Brain microvascular endothelial cell (primary cell): ENCODE measurements at regions not wholly inside any gene's neighbourhood (a gene's known extent, or its start where the extent isn't known, plus 50 kb on each side); places are given as distances from the start of the nearest gene placed in this dataset.

Experiments used
- DNase-seq: peaks from one replicate; pipeline ENCODE4 v3.0.0-alpha.2; 2020
- H3K27ac ChIP-seq: fragments of 250-450 bp; sonication (Bioruptor Pico); 2 replicates; pipeline ENCODE4 v1.5.1; 2020; ENCODE audit warnings: mild to moderate bottlenecking, moderate library complexity
- H3K27me3 ChIP-seq: fragments of 250-450 bp; sonication (Bioruptor Pico); replicated peaks from 2 replicates; pipeline ENCODE4 v1.5.1; 2020; ENCODE audit warnings: mild to moderate bottlenecking
- H3K36me3 ChIP-seq: fragments of 250-450 bp; sonication (Bioruptor Pico); replicated peaks from 2 replicates; pipeline ENCODE4 v1.5.1; 2020; ENCODE audit warnings: mild to moderate bottlenecking
- H3K4me3 ChIP-seq: 2 replicates; pipeline ENCODE4 v1.5.1; 2011; ENCODE audit warnings: low read depth, mild to moderate bottlenecking, control low read depth, low read length, moderate library complexity
- in situ Hi-C: cut with HindIII; loops from 2 replicates; pipeline ENCODE4 v1.10.0; 2017; ENCODE audit warnings: low sequenced_read_pairs, low pct_ligation_motif_present
- TF ChIP-seq, protein P1 (sequence below): IDR thresholded peaks from 2 replicates; pipeline ENCODE4 v1.5.1; 2011; ENCODE audit warnings: low read depth, mild to moderate bottlenecking, moderate library complexity, low read length, control low read depth, inconsistent platforms; ENCODE audit errors: missing control alignments

GRCh38 chr13:59358014-59358413 is 805.7 kb downstream of the DIAPH3 start:
- no peak for DNase-seq
- in situ Hi-C loops: no loop called here
- no peaks in the 10 kb centered on the region for H3K27me3 ChIP-seq

GRCh38 chr13:59360108-59360507 is 803.6 kb downstream of the DIAPH3 start:
- no peak overlapping the region for H3K27ac ChIP-seq
- DNase-seq: no peak
- TF ChIP-seq, protein P1, sequence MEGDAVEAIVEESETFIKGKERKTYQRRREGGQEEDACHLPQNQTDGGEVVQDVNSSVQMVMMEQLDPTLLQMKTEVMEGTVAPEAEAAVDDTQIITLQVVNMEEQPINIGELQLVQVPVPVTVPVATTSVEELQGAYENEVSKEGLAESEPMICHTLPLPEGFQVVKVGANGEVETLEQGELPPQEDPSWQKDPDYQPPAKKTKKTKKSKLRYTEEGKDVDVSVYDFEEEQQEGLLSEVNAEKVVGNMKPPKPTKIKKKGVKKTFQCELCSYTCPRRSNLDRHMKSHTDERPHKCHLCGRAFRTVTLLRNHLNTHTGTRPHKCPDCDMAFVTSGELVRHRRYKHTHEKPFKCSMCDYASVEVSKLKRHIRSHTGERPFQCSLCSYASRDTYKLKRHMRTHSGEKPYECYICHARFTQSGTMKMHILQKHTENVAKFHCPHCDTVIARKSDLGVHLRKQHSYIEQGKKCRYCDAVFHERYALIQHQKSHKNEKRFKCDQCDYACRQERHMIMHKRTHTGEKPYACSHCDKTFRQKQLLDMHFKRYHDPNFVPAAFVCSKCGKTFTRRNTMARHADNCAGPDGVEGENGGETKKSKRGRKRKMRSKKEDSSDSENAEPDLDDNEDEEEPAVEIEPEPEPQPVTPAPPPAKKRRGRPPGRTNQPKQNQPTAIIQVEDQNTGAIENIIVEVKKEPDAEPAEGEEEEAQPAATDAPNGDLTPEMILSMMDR: no peak
- H3K36me3 ChIP-seq: no peaks in the 10 kb centered on the region
- in situ Hi-C loops: no loop called here
- no peak overlapping the region for H3K4me3 ChIP-seq
- H3K27me3 ChIP-seq: no peaks in the 10 kb centered on the region

More at GRCh38 chr13:59358014-59358413, 805.7 kb downstream of the DIAPH3 start:
- Histone ChIP-seq H3K36me3 (no peaks in the 10 kb centered on the region), H3K27ac (no peak overlapping the region), H3K4me3 (no peak overlapping the region)
- TF ChIP-seq, protein P1: no peak

DNA sequence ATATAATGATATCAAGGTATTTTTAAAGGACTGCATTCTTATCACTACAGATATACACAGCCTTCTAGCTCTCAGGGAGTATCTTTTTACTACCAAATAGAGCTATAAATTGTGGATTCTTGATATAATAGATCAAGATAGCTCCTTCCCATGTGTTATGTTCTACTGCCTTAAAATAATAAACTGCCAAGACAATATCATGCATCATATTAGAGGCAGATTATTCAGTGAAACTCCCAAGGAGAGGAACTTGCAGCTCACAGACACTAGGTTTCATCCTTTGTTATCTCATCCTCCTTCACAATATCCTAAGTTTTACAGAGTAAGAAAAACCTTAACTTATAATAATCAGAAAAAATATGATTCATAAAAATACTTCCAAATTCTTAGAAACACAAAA is 802.8 kb downstream of the DIAPH3 start:
- Histone ChIP-seq H3K27ac (no peak overlapping the region), H3K36me3 (no peaks in the 10 kb centered on the region), H3K4me3 (no peak overlapping the region), H3K27me3 (no peaks in the 10 kb centered on the region)
- TF ChIP-seq, protein P1: no peak
- no peak for DNase-seq
- in situ Hi-C loops: no loop called here

- Histone ChIP-seq H3K27ac (no peak overlapping the region), H3K27me3 (no peaks in the 10 kb centered on the region), H3K4me3 (no peak overlapping the region), H3K36me3 (no peaks in the 10 kb centered on the region)
- TF ChIP-seq, protein P1: no peak
- no peak for DNase-seq
- in situ Hi-C loops: no loop called here
Observed at GRCh38 chr13:59363313-59363712, 800.4 kb downstream of the DIAPH3 start.

GRCh38 chr13:59363947-59364346 is 799.8 kb downstream of the DIAPH3 start:
- no peak for DNase-seq
- Histone ChIP-seq H3K27me3 (no peaks in the 10 kb centered on the region), H3K27ac (no peak overlapping the region), H3K36me3 (no peaks in the 10 kb centered on the region), H3K4me3 (no peak overlapping the region)
- TF ChIP-seq, protein P1: no peak
- in situ Hi-C loops: no loop called here

- no peak for DNase-seq
- in situ Hi-C loops: no loop called here
- no peaks in the 10 kb centered on the region for H3K27me3 ChIP-seq
- no peak overlapping the region for H3K27ac ChIP-seq
- no peak overlapping the region for H3K4me3 ChIP-seq
- H3K36me3 ChIP-seq: no peaks in the 10 kb centered on the region
- TF ChIP-seq, protein P1: no peak
Observed at GRCh38 chr13:59364641-59365085, 799.1 kb downstream of the DIAPH3 start.
